NCI-H2107 (cell line): ENCODE measurements at regions not wholly inside any gene's neighbourhood (a gene's known extent, or its start where the extent isn't known, plus 50 kb on each side); places are given as distances from the start of the nearest gene placed in this dataset.
A peak's percentile ranks its signal among the peaks of the same experiment; 100 is the strongest.
"Not testable (repeated sequence)": the region's sequence is repeated elsewhere in the genome, so short reads cannot be mapped to it uniquely, and the experiment has no call there.

Source experiments
- DNase-seq: peaks from one replicate; lab custom pipeline; 2025; lab: John Stamatoyannopoulos, UW

- no peak for DNase-seq
These were observed 177.9 kb upstream of the SOX2 start for GRCh38 chr3:181533811-181534210.

- no peak for DNase-seq
These were observed 181.1 kb upstream of the SOX2 start for GRCh38 chr3:181530584-181530983.

GRCh38 chr3:181521831-181522230 lies 189.9 kb upstream of the SOX2 start:
- DNase-seq, result no peak

- DNase-seq, result no peak
These were observed 193.5 kb upstream of the SOX2 start for GRCh38 chr3:181518222-181518621.

GRCh38 chr3:181512787-181513186 lies 198.9 kb upstream of the SOX2 start:
- DNase-seq, result no peak

- no peak for DNase-seq
These were observed 201.2 kb upstream of the SOX2 start for GRCh38 chr3:181510500-181510899.

GRCh38 chr3:181497358-181497757 lies 214.4 kb upstream of the SOX2 start:
- DNase-seq, result no peak

GRCh38 chr3:181493423-181493822 lies 218.3 kb upstream of the SOX2 start:
- DNase-seq, result no peak

- DNase-seq, result no peak
These were observed 223.2 kb upstream of the SOX2 start for GRCh38 chr3:181488536-181488935.

- peak; percentile 91 for DNase-seq
These were observed 224.3 kb upstream of the SOX2 start for GRCh38 chr3:181487236-181487978.

GRCh38 chr3:181486141-181486885 lies 225.4 kb upstream of the SOX2 start:
- DNase-seq, result no peak

GRCh38 chr3:181484026-181484425 lies 227.7 kb upstream of the SOX2 start:
- no peak for DNase-seq

GRCh38 chr3:181475146-181475545 lies 236.6 kb upstream of the SOX2 start:
- not testable (repeated sequence) for DNase-seq

- DNase-seq, result no peak
These were observed 241.4 kb upstream of the SOX2 start for GRCh38 chr3:181470349-181470748.

GRCh38 chr3:181464033-181464694 lies 247.6 kb upstream of the SOX2 start:
- DNase-seq, result no peak

GRCh38 chr3:181461381-181461780 lies 250.3 kb upstream of the SOX2 start:
- DNase-seq, result no peak

GRCh38 chr3:181459516-181459915 lies 252.2 kb upstream of the SOX2 start:
- no peak for DNase-seq

GRCh38 chr3:181458857-181459256 lies 252.9 kb upstream of the SOX2 start:
- no peak for DNase-seq

- no peak for DNase-seq
These were observed 254.0 kb upstream of the SOX2 start for GRCh38 chr3:181457756-181458155.

GRCh38 chr3:181457190-181457589 lies 254.5 kb upstream of the SOX2 start:
- no peak for DNase-seq

- DNase-seq, result no peak
These were observed 256.4 kb upstream of the SOX2 start for GRCh38 chr3:181455276-181455675.

GRCh38 chr3:181454451-181455027 lies 257.2 kb upstream of the SOX2 start:
- DNase-seq, result no peak

- DNase-seq, result no peak
These were observed 265.0 kb upstream of the SOX2 start for GRCh38 chr3:181446741-181447140.
